ENCODE measurements at regions not wholly inside any gene's neighbourhood (a gene's known extent, or its start where the extent isn't known, plus 50 kb on each side); places are given as distances from the start of the nearest gene placed in this dataset.
A peak's percentile ranks its signal among the peaks of the same experiment; 100 is the strongest.

- H3K27me3 ChIP-seq (ENCODE audit: insufficient read depth, low read length), result no peaks in the 10 kb centered on the region
- Mint-ChIP-seq H3K27ac (ENCODE audit: unreplicated experiment) (peak overlapping the region; percentile 4), H3K9me3 (ENCODE audit: unreplicated experiment) (no peaks in the 10 kb centered on the region), H3K4me3 (ENCODE audit: unreplicated experiment) (no peak overlapping the region), H3K4me1 (ENCODE audit: low read depth, unreplicated experiment) (no peaks in the 10 kb centered on the region), H3K36me3 (ENCODE audit: low read depth, unreplicated experiment) (no peaks in the 10 kb centered on the region), H3K27me3 (ENCODE audit: low read depth, unreplicated experiment) (peaks cover 2% of the 10 kb centered on the region)
- H2AFZ ChIP-seq (ENCODE audit: low read depth, low read length), result no peak overlapping the region
- TF ChIP-seq CTCF (IDR thresholded peaks at IDR 0.05; ENCODE audit: insufficient read depth, low read depth, low read length) (no peak), EZH2 (IDR thresholded peaks at IDR 0.05; ENCODE audit: insufficient read depth, low read length) (no peak)
- no peak overlapping the region for H3K9ac ChIP-seq (ENCODE audit: low read length)
- H3K4me3 ChIP-seq (ENCODE audit: insufficient read depth, low read depth, low read length), result no peak overlapping the region
- H3K79me2 ChIP-seq (ENCODE audit: insufficient read depth, low read length), result no peaks in the 10 kb centered on the region
- DNase-seq (ENCODE audit: low read depth), result no peak
- no peaks in the 10 kb centered on the region for H3K4me1 ChIP-seq (ENCODE audit: insufficient read depth, low read length)
- H3K27ac ChIP-seq (ENCODE audit: low read depth, low read length), result no peak overlapping the region
- H3K36me3 ChIP-seq (ENCODE audit: insufficient read depth, low read length), result no peaks in the 10 kb centered on the region
- FAIRE-seq, result no peak
- no peaks in the 10 kb centered on the region for H4K20me1 ChIP-seq (ENCODE audit: insufficient read depth, low read length)
- H3K4me2 ChIP-seq (ENCODE audit: low read length), result no peak overlapping the region
- no peaks in the 10 kb centered on the region for H3K9me3 ChIP-seq (ENCODE audit: insufficient read depth, low read depth, low read length)
Observed at GRCh38 chr10:23610626-23611307, 171.9 kb downstream of the OTUD1 start.

- H3K27me3 Mint-ChIP-seq (ENCODE audit: low read depth, unreplicated experiment), result no peaks in the 10 kb centered on the region
- H4K20me1 ChIP-seq (ENCODE audit: insufficient read depth, low read length), result no peaks in the 10 kb centered on the region
- H3K9me3 ChIP-seq (ENCODE audit: insufficient read depth, low read depth, low read length), result no peaks in the 10 kb centered on the region
- no peak for DNase-seq (ENCODE audit: low read depth)
- H3K27me3 ChIP-seq (ENCODE audit: insufficient read depth, low read length), result no peaks in the 10 kb centered on the region
- H3K9me3 Mint-ChIP-seq (ENCODE audit: unreplicated experiment), result no peaks in the 10 kb centered on the region
- no peaks in the 10 kb centered on the region for H3K79me2 ChIP-seq (ENCODE audit: insufficient read depth, low read length)
- TF ChIP-seq CTCF (IDR thresholded peaks at IDR 0.05; ENCODE audit: insufficient read depth, low read depth, low read length) (no peak), EZH2 (IDR thresholded peaks at IDR 0.05; ENCODE audit: insufficient read depth, low read length) (no peak)
- no peak overlapping the region for H3K4me3 Mint-ChIP-seq (ENCODE audit: unreplicated experiment)
- no peaks in the 10 kb centered on the region for H3K36me3 Mint-ChIP-seq (ENCODE audit: low read depth, unreplicated experiment)
- no peaks in the 10 kb centered on the region for H3K36me3 ChIP-seq (ENCODE audit: insufficient read depth, low read length)
- peak overlapping the region; percentile 4 for H3K27ac Mint-ChIP-seq (ENCODE audit: unreplicated experiment)
- H3K27ac ChIP-seq (ENCODE audit: low read depth, low read length), result no peak overlapping the region
- H3K4me1 ChIP-seq (ENCODE audit: insufficient read depth, low read length), result no peaks in the 10 kb centered on the region
- H3K4me1 Mint-ChIP-seq (ENCODE audit: low read depth, unreplicated experiment), result no peaks in the 10 kb centered on the region
- H3K4me3 ChIP-seq (ENCODE audit: insufficient read depth, low read depth, low read length), result no peak overlapping the region
- no peak overlapping the region for H3K4me2 ChIP-seq (ENCODE audit: low read length)
- H2AFZ ChIP-seq (ENCODE audit: low read depth, low read length), result no peak overlapping the region
- H3K9ac ChIP-seq (ENCODE audit: low read length), result no peak overlapping the region
- no peak for FAIRE-seq
Observed at GRCh38 chr10:23611308-23612029, 172.6 kb downstream of the OTUD1 start.

- no peak for TF ChIP-seq CTCF (IDR thresholded peaks at IDR 0.05; ENCODE audit: insufficient read depth, low read depth, low read length)
- no peak for TF ChIP-seq EZH2 (IDR thresholded peaks at IDR 0.05; ENCODE audit: insufficient read depth, low read length)
- Histone ChIP-seq H2AFZ (ENCODE audit: low read depth, low read length) (no peak overlapping the region), H3K4me3 (ENCODE audit: insufficient read depth, low read depth, low read length) (no peak overlapping the region), H3K36me3 (ENCODE audit: insufficient read depth, low read length) (no peaks in the 10 kb centered on the region), H3K79me2 (ENCODE audit: insufficient read depth, low read length) (no peaks in the 10 kb centered on the region), H3K4me1 (ENCODE audit: insufficient read depth, low read length) (no peaks in the 10 kb centered on the region), H3K27me3 (ENCODE audit: insufficient read depth, low read length) (no peaks in the 10 kb centered on the region), H3K4me2 (ENCODE audit: low read length) (no peak overlapping the region), H3K9ac (ENCODE audit: low read length) (no peak overlapping the region), H4K20me1 (ENCODE audit: insufficient read depth, low read length) (no peaks in the 10 kb centered on the region), H3K9me3 (ENCODE audit: insufficient read depth, low read depth, low read length) (no peaks in the 10 kb centered on the region), H3K27ac (ENCODE audit: low read depth, low read length) (no peak overlapping the region)
- FAIRE-seq, result no peak
- no peaks in the 10 kb centered on the region for H3K4me1 Mint-ChIP-seq (ENCODE audit: low read depth, unreplicated experiment)
- no peak overlapping the region for H3K27ac Mint-ChIP-seq (ENCODE audit: unreplicated experiment)
- no peaks in the 10 kb centered on the region for H3K36me3 Mint-ChIP-seq (ENCODE audit: low read depth, unreplicated experiment)
- H3K4me3 Mint-ChIP-seq (ENCODE audit: unreplicated experiment), result no peak overlapping the region
- peaks cover under 1% of the 10 kb centered on the region for H3K27me3 Mint-ChIP-seq (ENCODE audit: low read depth, unreplicated experiment)
- no peaks in the 10 kb centered on the region for H3K9me3 Mint-ChIP-seq (ENCODE audit: unreplicated experiment)
- no peak for DNase-seq (ENCODE audit: low read depth)
Observed at GRCh38 chr10:23613900-23614299, 175.0 kb downstream of the OTUD1 start.

Data from astrocyte (in vitro differentiated cells and primary cell).